Calu3 (cell line): ENCODE measurements at regions not wholly inside any gene's neighbourhood (a gene's known extent, or its start where the extent isn't known, plus 50 kb on each side); places are given as distances from the start of the nearest gene placed in this dataset.

Experiments used
- BruUV-seq: library from RNA; stranded (reverse); fragments of 400-500 nt; replicated peaks from 2 replicates; lab custom pipeline; 2021; lab: Mats Ljungman, UMichigan
- CTCF ChIA-PET: fragments of 300-600 bp; sonication (Branson Sonifier 250); formaldehyde crosslinking; loops from one replicate; lab custom pipeline; 2022; ENCODE audit warnings: antibody characterized with exemption; lab: Charles Lee
- DNase-seq: peaks from one replicate; pipeline ENCODE4 v3.0.0; 2022
- H3K27ac Mint-ChIP-seq: one replicate; pipeline ENCODE4 v1.8.0; 2022; ENCODE audit warnings: mixed read lengths; ENCODE audit not compliant: unreplicated experiment
- H3K27me3 Mint-ChIP-seq: one replicate; pipeline ENCODE4 v1.8.0; 2022; ENCODE audit warnings: mixed read lengths; ENCODE audit not compliant: unreplicated experiment
- H3K36me3 Mint-ChIP-seq: one replicate; pipeline ENCODE4 v1.8.0; 2022; ENCODE audit warnings: mild to moderate bottlenecking, moderate library complexity, mixed read lengths; ENCODE audit not compliant: insufficient read depth, unreplicated experiment
- H3K4me1 Mint-ChIP-seq: one replicate; pipeline ENCODE4 v1.8.0; 2022; ENCODE audit warnings: mild to moderate bottlenecking, low read depth, mixed read lengths; ENCODE audit not compliant: unreplicated experiment
- H3K4me3 Mint-ChIP-seq: one replicate; pipeline ENCODE4 v1.8.0; 2022; ENCODE audit warnings: mild to moderate bottlenecking, low read depth, moderate library complexity, mixed read lengths; ENCODE audit not compliant: unreplicated experiment
- H3K9me3 Mint-ChIP-seq: one replicate; pipeline ENCODE4 v1.8.0; 2022; ENCODE audit warnings: low read depth, mixed read lengths; ENCODE audit not compliant: unreplicated experiment
- intact Hi-C: fragments of 100-400 bp; cut with micrococcal nuclease; formaldehyde crosslinking; loops from one replicate; pipeline ENCODE4 v1.10.0; 2022; ENCODE audit not compliant: unreplicated experiment
- TF ChIP-seq, protein P1 (sequence below): fragments of 200-600 bp; IDR thresholded peaks from one replicate; pipeline ENCODE4 v1.8.0; 2022; ENCODE audit warnings: antibody characterized with exemption; ENCODE audit not compliant: unreplicated experiment

DNA sequence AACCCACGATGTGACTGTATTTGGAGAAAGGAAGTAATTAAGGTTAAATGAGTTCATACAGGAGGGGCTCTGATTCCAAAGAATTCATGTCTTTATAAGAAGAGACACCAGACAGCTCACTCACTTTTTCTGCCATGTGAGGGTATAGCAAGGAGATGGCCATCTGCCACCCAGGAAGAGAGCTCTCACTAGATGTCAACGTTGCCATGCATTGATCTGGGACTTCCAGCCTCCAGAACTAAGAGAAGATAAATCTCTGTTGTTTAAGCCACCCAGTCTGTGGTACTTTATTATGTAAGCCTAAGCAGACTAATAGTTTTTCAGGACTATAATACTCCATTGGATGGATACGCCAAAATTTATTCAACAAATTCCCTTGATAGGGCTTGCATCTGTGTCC is 89.8 kb upstream of the RAD23B start:
- H3K36me3 Mint-ChIP-seq = no peaks in the 10 kb centered on the region
- no peak overlapping the region for H3K27ac Mint-ChIP-seq
- H3K9me3 Mint-ChIP-seq = no peaks in the 10 kb centered on the region
- intact Hi-C loops = no loop called here
- H3K27me3 Mint-ChIP-seq = no peaks in the 10 kb centered on the region
- H3K4me1 Mint-ChIP-seq = peaks cover 8% of the 10 kb centered on the region
- DNase-seq = no peak
- BruUV-seq = no TSS peak
- CTCF ChIA-PET = no interaction called here
- H3K4me3 Mint-ChIP-seq = no peak overlapping the region
- TF ChIP-seq, protein P1, sequence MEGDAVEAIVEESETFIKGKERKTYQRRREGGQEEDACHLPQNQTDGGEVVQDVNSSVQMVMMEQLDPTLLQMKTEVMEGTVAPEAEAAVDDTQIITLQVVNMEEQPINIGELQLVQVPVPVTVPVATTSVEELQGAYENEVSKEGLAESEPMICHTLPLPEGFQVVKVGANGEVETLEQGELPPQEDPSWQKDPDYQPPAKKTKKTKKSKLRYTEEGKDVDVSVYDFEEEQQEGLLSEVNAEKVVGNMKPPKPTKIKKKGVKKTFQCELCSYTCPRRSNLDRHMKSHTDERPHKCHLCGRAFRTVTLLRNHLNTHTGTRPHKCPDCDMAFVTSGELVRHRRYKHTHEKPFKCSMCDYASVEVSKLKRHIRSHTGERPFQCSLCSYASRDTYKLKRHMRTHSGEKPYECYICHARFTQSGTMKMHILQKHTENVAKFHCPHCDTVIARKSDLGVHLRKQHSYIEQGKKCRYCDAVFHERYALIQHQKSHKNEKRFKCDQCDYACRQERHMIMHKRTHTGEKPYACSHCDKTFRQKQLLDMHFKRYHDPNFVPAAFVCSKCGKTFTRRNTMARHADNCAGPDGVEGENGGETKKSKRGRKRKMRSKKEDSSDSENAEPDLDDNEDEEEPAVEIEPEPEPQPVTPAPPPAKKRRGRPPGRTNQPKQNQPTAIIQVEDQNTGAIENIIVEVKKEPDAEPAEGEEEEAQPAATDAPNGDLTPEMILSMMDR = no peak

DNA sequence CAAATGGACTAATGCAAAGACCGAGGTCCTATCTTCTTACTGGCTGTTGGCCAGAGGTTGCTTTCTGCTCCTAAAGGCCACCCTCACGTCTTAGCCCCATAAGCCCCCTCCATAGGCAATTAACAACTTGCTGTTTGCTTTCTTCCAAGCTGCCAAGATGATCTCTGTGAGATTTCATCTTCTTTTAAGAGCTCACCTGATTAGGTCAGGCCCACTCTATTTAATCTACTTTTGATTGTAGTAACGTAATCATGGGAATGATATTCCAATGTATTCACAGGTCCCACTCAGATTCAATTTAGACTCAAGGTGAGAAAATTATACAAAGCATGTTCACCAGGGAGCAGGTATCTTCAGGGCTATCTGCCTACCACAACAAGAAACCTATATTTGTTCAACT is 84.4 kb upstream of the RAD23B start:
- CTCF ChIA-PET = no interaction called here
- TF ChIP-seq, protein P1 = no peak
- no peaks in the 10 kb centered on the region for H3K36me3 Mint-ChIP-seq
- H3K9me3 Mint-ChIP-seq = peaks cover 3% of the 10 kb centered on the region
- no peak overlapping the region for H3K27ac Mint-ChIP-seq
- H3K27me3 Mint-ChIP-seq = no peaks in the 10 kb centered on the region
- DNase-seq = no peak
- BruUV-seq = no TSS peak
- H3K4me3 Mint-ChIP-seq = no peak overlapping the region
- H3K4me1 Mint-ChIP-seq = no peaks in the 10 kb centered on the region
- intact Hi-C loops = no loop called here

DNA sequence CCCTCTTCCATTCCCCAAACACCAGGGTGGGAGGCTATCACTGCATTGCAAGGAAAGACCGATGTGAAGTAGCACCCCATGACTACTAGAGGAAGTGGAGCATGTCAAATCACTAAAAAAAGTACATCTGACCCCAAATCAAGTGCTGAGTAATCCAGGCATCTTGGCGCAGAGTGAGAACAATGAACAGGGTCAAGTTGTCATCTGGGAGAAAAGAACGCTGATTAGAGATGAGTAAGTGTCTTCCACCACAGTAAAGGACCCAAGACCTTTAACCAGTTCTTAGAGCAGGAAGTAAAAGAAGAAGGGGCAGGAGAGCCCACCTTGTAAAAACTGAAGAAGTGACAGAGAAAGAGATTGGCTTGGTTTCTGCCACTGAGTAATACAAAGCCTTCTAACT is 75.0 kb upstream of the RAD23B start:
- no peak for DNase-seq
- intact Hi-C loops = no loop called here
- no peak overlapping the region for H3K27ac Mint-ChIP-seq
- no TSS peak for BruUV-seq
- peaks cover 4% of the 10 kb centered on the region for H3K4me1 Mint-ChIP-seq
- no peaks in the 10 kb centered on the region for H3K27me3 Mint-ChIP-seq
- TF ChIP-seq, protein P1 = no peak
- H3K36me3 Mint-ChIP-seq = no peaks in the 10 kb centered on the region
- H3K9me3 Mint-ChIP-seq = no peaks in the 10 kb centered on the region
- no peak overlapping the region for H3K4me3 Mint-ChIP-seq
- CTCF ChIA-PET = no interaction called here

DNA sequence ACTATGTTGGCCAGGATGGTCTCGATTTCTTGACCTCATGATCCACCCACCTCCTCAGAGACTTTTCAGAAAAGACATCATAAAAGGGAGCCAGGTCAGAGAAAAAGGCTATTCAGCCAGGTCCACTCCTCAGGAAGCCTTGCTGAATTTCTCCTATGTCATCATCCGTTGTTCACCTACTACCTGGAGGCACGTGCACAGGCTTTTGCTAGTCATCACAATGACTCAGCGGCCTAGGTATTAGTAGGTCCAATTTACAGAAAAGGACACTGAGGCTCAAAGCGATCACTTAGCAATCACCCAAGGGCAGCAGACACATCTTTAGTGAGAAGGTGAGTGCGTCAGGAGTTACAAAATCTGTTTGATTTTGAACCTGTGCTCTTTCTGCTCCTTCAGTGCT is 72.3 kb upstream of the RAD23B start:
- no peak overlapping the region for H3K27ac Mint-ChIP-seq
- BruUV-seq = no TSS peak
- H3K27me3 Mint-ChIP-seq = no peaks in the 10 kb centered on the region
- DNase-seq = no peak
- intact Hi-C loops = no loop called here
- H3K9me3 Mint-ChIP-seq = no peaks in the 10 kb centered on the region
- no peak overlapping the region for H3K4me3 Mint-ChIP-seq
- CTCF ChIA-PET = no interaction called here
- H3K36me3 Mint-ChIP-seq = peaks cover 6% of the 10 kb centered on the region
- TF ChIP-seq, protein P1 = no peak
- peaks cover 15% of the 10 kb centered on the region for H3K4me1 Mint-ChIP-seq
